GM08714 (cell line): ENCODE measurements at regions not wholly inside any gene's neighbourhood (a gene's known extent, or its start where the extent isn't known, plus 50 kb on each side); places are given as distances from the start of the nearest gene placed in this dataset.
"Not testable (repeated sequence)": the region's sequence is repeated elsewhere in the genome, so short reads cannot be mapped to it uniquely, and the experiment has no call there.

Source experiments
- H3K4me3 ChIP-seq: fragments of 200-500 bp; sonication (Bioruptor generic); 2 replicates; pipeline ENCODE4 v1.5.1; 2014; ENCODE audit warnings: mild to moderate bottlenecking, low read length, inconsistent platforms
- ZNF274 ChIP-seq: IDR thresholded peaks from 2 replicates; pipeline ENCODE4 v1.6.1; 2012; ENCODE audit warnings: mild to moderate bottlenecking, low read depth, low read length

DNA sequence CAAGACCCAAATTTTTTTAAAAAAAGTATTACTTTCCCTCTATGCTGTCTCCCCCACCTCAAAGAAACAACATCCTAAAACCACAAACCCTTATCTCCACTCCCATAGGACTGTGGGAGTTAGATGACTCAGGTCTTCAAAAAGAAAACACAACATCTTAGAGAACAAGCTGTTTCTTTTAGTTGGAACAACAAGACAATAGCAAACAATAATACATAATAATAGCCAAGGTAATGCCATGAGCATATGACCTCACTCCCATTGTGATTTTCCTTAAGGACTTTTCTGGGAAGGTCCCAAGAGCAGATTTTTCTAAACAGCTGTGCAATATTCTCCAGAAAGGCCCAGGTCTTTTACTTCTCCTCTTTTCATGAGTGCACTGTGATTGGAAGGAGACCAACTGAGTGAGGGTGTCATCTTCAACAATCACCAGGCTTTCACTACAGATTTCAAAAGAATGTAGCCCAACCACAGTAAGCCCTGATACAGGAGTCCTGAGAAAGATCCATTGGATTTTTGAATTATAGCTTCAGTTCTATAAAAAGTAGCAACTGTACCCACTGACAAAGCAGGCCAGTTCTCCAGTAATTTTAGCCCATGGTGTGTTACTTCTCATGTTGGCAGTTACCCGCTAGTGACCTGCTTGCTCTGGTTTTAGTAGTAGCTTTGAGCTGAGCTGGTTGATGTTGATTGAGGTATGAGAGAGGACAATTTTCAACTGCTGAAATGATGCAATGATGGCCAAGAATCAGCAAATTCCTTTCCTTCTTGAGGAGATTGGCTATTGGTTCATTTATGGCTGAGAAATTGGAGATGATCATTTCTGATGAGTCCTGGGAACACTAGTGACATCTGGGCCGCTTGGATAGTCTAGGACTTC lies 144.5 kb upstream of the TCF4 start:
- H3K4me3 ChIP-seq: no peak overlapping the region
- TF ChIP-seq ZNF274: no peak

DNA sequence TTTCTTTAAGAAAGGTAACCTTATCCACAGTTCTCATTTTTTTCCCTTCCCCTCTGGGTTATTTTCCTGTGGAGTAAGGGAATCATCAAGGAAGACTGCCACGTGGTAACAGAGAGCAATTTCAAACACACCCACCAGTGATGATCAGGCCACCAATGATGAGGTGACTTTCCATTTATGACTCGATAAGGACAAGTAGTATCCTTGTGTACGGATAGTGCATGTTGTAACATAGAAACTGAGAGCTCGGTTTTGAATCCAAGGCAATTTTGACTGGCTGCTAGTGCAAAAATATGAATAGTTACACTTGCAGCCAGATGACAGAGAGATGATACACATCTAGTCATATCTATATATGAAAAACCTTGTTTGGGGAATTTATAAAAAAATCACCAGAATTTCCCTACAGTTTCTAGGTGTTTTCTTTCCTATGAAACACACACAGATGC lies 143.6 kb upstream of the TCF4 start:
- no peak overlapping the region for H3K4me3 ChIP-seq
- TF ChIP-seq ZNF274: no peak

DNA sequence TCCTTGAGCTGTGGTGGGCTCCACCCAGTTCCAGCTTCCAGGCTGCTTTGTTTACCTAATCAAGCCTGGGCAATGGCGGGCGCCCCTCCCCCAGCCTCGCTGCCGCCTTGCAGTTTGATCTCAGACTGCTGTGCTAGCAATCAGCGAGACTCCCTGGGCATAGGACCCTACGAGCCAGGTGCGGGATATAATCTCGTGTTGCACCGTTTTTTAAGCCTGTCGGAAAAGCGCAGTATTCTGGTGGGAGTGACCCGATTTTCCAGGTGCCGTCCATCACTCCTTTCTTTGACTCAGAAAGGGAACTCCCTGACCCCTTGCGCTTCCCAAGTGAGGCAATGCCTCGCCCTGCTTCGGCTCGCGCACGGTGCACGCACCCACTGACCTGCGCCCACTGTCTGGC lies 133.0 kb upstream of the TCF4 start:
- H3K4me3 ChIP-seq: not testable (repeated sequence)

DNA sequence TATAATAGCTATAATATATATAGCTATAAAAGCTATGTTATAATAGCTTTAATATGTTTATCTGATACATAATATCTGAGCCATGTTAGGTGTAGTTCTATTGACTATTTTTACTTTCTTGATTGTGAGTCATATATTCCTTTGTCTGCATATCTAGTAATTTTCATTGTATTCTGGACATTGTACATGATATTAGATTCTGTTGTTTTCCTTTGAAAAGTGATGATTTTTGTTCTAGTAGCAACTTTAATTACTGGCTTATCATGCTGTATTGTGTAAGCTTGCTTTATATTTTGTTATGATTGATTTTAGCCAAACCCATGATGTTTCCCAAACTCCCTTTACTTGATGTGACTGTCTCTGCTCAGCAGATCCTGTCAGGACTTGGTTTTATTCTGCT lies 125.7 kb upstream of the TCF4 start:
- TF ChIP-seq ZNF274: no peak
- H3K4me3 ChIP-seq: no peak overlapping the region

DNA sequence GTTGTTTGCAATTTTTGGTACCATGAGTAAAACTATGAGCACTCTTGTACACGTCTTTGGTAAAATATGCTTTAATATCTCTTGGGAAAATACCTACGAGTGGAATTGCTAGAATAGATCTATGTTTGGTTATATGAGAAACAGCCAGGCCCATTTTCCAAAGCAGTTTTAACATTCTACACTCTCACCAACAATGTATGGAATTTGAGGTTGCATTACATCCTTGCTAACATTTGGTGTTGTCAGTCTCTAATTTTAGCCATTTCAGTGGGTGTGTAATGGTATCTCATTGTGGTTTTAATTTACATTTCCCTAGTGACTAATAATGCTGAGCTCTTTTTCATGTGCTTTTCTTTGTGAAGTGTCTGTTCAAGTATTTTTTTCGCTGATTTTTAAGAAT lies 118.9 kb upstream of the TCF4 start:
- TF ChIP-seq ZNF274: no peak

DNA sequence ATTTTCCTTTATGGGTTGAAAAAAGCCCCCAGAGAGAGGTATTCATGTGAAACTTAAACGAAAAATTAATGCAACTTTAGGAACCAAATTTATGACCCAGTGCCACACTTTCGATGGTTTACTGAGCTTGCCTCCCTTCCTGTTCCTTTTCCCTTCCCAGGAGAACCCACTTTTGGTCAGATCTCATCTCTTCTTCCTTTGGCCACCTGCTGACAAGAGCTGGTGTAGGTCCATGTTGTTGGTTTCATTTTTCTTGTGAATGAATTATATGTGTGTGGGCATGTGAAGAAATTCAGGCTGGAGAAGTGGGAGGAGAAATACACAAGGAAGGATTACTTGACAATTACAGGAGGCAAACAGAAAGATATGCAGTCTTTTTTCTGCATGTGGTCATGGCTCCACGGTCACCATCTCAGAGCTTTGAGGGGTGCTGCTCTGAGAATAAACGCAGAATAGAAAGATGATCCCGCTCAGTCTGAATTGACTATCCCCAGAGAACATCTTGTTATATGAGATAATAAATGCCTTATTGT lies 111.3 kb upstream of the TCF4 start:
- TF ChIP-seq ZNF274: no peak
- H3K4me3 ChIP-seq: no peak overlapping the region

More for the DNA sequence above, 118.9 kb upstream of the TCF4 start:
- H3K4me3 ChIP-seq: no peak overlapping the region

DNA sequence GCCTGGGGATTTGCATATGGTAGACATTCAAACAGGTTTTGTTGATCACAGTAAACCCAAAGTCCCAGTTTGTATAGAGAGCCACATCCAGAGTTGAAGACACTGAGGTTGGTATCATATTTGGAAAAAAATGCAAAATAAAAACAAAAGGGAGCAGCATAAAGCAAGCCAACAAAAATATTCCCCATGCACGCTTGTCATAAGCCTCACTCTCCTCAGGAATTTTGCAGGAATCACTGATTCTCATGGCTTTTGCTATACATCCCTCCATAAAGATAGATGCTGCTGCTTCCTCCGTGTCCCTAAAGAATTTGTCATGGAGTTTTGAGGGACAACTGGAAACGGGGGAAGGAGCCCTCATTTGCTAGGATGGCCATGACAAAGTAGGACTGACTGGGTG lies 108.8 kb upstream of the TCF4 start:
- TF ChIP-seq ZNF274: no peak
- H3K4me3 ChIP-seq: no peak overlapping the region

DNA sequence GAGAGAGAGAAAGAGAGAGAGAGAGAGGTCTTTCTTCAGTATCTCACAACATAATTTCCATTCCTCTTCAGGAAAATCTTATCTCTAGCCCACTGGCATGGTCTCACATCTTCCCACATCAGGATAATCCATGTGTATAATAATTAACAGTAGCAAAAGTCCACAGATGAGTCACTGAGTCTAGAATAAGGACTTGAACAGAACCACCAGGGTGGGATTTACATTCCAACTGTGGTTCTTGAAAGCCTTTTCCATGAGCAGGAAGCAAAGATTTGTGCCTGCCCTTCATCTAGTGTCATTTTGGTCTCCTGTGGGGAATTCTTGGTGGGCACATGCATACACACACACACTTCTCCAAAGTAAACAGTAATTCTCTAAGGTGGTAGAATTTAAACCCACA lies 107.1 kb upstream of the TCF4 start:
- no peak overlapping the region for H3K4me3 ChIP-seq
- TF ChIP-seq ZNF274: no peak

DNA sequence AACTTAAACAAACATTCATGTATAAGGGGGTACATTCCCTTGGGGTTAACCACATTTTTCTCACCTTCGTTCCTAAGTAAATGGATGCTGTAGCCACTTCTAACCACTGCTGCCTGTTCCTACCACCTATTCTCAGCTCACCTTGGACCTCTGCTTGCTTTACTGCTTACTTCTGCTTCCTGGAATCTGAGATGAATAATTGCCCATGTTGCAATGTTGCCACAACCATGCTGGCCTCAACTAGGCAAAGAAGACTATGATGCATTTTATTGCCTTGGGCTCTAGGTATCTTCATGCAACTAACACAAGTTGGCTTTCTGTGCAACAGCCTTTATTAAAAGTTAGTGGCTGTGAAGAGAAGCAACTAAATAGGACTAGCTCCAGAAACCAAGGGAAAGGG lies 106.3 kb upstream of the TCF4 start:
- H3K4me3 ChIP-seq: no peak overlapping the region
- no peak for TF ChIP-seq ZNF274

DNA sequence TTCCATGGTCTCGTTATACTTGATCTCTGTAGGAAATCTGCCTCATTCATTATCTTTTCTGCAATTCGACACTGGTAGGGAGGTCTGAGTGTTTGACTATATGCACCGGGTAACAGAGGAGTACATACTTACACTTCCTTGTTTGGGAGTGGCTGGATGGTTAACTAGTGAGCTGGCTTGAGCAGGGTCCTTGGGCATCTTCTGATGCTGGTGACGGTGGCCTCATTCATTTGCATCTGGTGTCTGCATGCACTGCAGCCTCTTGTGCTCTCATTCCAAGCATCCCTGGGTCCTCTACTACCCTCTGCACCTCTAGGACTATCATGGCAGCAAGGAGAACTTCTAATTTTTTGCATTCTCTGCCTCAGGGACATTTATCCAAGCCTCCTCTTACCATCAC lies 100.0 kb upstream of the TCF4 start:
- H3K4me3 ChIP-seq: no peak overlapping the region
- TF ChIP-seq ZNF274: no peak

DNA sequence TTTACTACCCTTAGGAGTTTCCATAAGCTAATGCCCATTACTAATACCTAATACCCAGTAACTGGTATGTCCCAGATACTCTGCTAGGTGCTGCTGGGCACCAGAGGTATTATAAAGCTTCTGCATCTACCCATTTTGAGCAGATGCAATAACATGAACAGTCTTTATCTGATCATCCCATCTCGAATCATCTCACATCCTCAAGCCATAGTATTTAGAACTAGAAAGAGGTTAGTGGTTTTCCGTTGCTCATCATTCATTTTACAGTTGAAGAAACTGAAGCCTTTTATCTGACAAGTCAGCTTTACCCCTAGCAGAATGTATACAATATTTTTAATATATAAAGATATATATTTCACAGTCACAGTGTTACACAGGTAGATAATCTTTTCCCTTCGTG lies 99.1 kb upstream of the TCF4 start:
- no peak overlapping the region for H3K4me3 ChIP-seq
- no peak for TF ChIP-seq ZNF274

DNA sequence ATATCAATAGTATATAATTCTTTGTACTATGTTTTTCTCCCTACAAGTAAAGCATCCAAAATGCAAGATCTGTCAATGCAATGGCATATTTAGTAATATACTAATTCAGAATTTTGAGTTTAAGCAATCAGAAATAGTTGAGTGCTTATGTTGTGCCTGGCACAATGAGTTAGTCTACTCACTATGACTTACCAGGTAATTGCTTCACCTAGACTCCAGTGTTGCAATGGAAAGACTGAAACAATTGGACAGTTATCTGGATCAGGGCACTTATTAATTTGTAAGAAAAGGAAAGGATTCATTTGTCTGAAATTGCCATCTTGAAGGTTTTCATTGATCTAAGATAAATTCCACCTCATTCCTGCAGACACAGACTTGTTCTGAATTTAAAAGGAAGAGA lies 97.6 kb upstream of the TCF4 start:
- TF ChIP-seq ZNF274: no peak
- H3K4me3 ChIP-seq: no peak overlapping the region

DNA sequence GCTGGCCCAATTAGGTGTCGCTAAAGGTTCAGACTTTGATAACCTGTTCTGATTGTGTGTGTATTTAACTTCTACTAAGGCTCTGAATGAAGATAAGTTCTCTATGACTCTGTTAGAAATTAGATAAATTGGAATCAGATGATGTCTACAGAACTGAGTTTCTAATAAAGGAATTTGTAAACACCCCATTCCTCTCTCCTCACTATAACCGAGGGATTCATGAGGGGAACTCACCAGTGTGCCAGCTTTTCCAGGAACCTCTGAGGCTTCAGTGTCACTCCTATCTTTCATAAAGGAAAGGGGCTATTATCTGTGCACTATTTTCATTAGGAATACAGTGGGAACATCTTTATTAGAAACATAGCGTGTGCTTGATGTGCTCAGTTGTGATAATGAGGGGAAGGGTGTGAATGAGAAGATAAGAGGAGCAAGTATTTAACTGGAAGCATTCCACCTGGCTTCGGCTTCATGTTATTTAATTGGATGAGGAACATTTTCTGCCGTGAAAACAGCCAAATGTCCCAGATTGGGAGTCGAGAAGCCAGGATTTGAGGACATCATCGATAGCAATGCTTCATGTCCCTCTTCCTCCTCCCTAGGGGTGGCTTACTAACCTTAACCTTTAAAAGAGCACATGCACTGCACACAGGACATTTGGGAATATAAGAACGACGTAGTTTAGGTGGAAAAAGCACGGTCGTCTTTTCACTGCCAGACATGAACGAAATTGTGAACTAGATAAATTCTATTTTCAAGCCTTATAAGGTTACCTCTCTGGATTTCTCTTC lies 84.8 kb upstream of the TCF4 start:
- H3K4me3 ChIP-seq: no peak overlapping the region
- TF ChIP-seq ZNF274: no peak

DNA sequence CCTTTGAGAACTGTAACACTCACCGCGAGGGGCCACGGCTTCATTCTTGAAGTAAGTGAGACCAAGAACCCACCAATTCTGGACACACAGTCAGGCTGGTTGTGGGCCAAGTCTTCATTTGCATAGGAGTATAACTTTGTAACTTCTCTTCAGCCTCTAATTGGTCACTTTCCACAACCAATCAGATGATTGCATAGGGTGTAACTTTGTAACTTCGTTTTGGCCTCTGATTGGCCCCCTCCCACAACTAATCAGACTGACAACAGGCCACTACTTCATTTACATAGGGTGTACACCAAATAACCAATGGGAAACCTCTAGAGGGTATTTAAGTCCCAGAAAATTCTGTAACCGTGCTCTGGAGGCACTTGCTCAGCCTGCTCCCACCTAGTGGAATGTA lies 77.5 kb upstream of the TCF4 start:
- H3K4me3 ChIP-seq: no peak overlapping the region
- no peak for TF ChIP-seq ZNF274

DNA sequence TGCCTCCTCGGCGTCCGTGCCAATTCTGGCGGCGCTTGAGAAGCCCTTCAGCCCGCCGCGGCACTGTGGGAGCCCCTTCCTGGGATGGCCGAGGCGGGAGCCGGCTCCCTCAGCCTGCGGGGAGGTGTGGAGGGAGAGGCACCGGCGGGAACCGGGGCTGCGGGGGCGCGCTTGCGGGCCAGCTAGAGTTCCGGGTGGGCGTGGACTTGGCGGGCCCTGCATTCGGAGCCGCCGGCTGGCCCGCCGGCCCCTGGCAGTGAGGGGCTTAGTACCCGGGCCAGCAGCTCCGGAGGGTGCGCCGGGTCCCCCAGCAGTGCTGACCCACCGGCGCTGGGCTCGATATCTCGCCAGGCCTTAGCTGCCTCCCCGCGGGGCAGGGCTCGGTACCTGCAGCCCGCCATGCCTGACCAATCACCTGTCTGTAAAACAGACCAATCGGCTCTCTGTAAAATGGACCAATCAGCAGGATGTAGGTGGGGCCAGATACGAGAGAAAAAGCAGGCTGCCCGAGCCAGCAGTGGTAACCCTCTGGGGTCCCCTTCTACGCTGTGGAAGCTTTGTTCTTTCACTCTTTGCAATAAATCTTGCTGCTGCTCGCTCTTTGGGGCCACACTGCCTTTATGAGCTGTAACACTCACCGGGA lies 76.9 kb upstream of the TCF4 start:
- H3K4me3 ChIP-seq: not testable (repeated sequence)
